ENCODE measurements at regions not wholly inside any gene's neighbourhood (a gene's known extent, or its start where the extent isn't known, plus 50 kb on each side); places are given as distances from the start of the nearest gene placed in this dataset.

GRCh38 chr6:122063076-122063475 is 336.4 kb upstream of the HSF2 start:
- TF ChIP-seq CTCF (IDR thresholded peaks at IDR 0.05 in 2 of 3, conservative IDR thresholded peaks at IDR 0.05 in 1 of 3; ENCODE audit: control insufficient read depth in 2 of 3, extremely low read depth in 1 of 3, insufficient read depth in 1 of 3, low read depth in 3 of 3, low read length in 3 of 3), result no peak
- no peak for TF ChIP-seq ZNF384 (IDR thresholded peaks at IDR 0.05; ENCODE audit: borderline replicate concordance, low read depth, low read length)
- TF ChIP-seq DPF2 (IDR thresholded peaks at IDR 0.05), result no peak

Measured in GM12878 (cell line).